Hematopoietic multipotent progenitor cell treated with erythropoietin and hydrocortisone succinate and interleukin-3 and kit ligand, for 4 days (in vitro differentiated cells): ENCODE measurements at regions not wholly inside any gene's neighbourhood (a gene's known extent, or its start where the extent isn't known, plus 50 kb on each side); places are given as distances from the start of the nearest gene placed in this dataset.

Source experiments
- DNase-seq: peaks from one replicate; pipeline ENCODE4 v3.0.0-alpha.2; 2015

DNA sequence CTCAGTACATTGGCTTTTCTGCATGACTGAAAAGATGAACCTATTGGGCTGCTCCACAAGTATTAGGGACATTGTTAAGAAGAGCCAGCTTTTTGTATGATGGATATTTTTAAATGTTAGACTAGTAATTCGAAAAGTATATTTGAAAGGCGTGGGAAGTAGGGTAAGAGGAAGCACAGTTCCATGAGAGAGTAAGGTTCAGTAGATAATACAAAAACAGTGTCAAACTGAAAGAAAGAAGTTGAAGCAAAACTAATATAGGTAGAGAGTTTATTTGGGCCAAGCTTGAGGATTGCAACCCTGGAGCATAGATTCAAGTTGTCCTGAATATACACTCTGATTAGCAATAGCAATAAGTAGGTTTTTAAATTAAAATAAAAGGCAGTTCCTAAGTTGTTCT is 193.9 kb downstream of the RASSF9 start:
- DNase-seq: no peak

DNA sequence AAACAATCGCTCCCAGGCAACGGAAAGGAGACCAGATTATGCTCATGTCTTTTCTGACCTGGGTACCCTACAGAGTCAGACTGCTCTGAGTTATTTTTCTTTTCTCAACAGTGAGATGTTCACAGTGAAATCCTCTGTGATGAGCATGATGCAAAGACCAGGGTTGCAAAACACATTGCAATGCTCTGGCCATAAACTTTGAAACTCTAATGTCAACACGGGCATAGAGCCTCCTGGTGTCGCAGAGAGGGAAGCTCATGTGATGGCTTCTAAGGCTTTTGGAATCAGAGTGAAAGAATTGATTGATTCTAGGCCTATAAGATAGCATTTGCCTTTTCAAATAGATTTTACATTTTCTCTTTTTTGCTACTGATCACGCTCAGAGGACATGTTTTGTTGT is 193.4 kb downstream of the RASSF9 start:
- DNase-seq: peak; percentile 52

DNA sequence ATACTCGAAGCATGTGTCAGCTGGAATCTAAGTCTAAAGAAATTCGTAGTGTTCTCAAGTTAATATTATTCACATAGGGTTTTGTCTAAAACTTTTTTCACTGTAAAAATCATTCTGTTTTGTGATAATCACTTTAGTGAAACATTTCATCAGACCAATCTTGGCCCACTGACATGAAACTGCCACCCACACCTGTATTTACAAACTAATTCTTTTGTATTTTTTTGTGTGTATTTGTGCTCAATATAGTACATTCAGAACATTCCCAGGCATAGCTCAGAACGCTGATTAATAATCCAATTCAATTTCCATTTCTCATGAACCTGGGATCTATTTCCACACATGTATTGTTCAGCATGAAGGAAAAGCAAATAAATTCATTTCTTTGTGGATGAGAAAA is 191.7 kb downstream of the RASSF9 start:
- DNase-seq: no peak

DNA sequence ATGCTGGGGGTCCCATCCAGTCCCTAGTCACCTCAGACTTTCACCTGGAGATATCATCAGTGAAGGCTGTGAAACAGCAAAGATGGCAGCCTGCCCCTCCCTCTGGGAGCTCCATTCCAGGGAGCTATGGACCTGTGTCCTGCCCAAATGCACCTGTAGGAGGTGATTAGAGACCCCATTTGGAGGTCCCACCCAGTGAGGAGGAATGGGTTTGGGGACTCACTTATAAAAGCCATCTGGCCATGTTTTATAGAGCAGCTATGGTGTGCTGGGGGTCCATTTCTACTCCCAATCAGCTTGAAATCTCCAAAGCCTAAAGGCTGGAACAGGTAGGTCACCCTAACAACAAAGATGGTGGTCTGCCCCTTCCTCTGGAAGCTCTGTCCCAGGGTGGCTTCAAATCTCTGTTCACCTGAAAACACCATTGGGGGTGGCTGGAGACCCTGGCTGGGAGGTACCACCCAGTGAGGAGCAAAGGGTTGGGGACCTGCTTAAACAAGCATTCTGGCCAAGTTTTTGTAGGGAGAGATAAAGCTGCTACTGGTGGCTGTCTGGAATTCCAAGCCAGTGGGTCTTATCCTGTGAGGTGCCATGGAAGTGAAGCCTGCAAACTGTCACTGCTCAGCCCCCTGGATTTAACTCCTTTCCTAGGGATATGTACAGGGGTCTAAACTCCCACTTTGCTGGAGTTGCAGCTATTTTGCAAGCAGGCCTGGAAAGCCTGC is 182.3 kb downstream of the RASSF9 start:
- no peak for DNase-seq

DNA sequence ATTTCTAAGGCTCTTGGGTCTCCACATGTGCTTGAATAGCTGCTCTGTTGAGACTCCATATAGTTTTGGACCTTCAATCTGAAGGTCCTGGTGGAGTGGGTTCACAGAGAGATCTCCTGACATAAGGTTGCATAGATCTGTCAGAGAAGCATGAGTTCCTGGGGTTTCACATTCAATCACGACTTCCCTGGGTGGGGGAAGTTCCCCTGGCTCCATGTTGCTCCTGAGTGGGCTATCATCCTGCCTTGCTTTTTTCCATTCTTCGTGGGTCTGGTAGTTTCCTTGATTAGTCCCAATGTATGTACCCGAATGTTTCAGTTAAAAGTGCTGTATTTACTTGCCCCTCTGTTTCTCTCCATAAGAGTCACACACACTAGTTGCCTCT is 181.8 kb downstream of the RASSF9 start:
- no peak for DNase-seq

DNA sequence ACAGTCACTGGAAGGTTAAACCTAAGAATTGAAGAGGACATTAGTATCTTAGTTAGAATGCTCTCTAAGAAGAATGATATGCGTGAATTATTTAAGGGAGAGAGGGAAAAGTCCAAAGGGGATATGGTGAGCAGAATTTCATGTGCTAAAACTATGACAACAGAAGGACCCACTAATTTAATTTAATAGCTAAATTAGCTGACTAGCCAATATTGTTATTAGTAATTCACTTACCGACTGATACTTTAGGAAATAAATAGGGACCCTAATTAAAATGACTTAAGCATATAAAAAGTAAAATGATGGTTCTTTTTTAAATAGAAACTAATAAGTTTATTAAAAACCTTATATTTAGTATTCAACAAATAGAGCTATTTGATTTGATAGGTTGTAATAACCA is 179.6 kb downstream of the RASSF9 start:
- DNase-seq: no peak

DNA sequence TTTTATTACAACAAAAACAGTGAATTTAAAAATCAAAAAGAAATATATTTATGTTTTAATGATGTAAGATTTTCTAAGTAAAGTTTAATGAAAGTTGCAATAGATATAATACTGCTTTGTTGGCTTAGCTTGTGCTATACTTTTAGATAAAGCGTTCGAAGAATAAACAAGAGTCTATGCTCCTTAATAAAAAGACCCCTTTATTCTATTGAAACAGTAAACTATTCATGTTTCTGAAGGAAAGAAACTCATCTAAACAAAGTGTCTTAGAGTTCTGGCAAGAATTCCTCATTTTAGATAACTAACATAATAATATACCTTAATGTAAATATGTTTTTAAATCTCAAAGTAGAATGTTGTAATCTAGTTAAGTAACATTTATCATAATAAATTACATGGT is 179.0 kb downstream of the RASSF9 start:
- no peak for DNase-seq

DNA sequence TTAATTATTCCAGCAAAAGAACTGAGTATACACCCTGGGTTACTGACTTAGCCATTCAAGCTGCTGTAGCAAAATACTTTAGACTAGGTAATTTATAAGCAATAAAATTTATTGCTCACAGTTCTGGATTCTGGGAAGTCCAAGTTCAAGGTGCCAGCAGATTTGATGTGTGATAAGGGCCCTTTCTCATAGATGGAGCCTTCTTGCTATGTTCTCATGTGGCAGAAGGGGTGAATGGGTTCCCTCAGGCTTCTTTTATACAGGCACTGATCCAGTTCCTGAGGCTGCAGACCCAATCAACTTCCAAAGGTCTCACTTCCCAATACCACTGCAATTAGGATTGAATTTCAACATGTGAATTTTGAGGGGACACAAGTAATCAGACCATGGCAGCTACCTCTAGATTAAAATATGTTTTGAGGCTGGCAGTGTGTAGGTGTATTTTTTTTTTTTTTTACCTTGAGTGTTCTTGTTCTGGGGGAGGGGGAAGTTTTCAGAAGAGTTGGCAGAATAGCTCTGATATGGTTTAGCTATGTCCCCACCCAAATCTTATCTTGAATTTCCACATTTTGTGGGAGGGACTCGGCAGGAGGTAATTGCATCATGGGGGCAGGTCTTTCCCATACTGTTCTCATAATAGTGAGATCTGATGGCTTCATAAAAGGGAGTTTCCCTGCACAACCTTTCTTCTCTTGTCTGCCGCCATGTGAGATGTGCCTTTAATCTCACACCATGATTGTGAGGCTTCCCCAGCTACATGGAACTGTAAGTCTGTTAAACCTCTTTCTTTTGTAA is 178.2 kb downstream of the RASSF9 start:
- DNase-seq: peak; percentile 55

DNA sequence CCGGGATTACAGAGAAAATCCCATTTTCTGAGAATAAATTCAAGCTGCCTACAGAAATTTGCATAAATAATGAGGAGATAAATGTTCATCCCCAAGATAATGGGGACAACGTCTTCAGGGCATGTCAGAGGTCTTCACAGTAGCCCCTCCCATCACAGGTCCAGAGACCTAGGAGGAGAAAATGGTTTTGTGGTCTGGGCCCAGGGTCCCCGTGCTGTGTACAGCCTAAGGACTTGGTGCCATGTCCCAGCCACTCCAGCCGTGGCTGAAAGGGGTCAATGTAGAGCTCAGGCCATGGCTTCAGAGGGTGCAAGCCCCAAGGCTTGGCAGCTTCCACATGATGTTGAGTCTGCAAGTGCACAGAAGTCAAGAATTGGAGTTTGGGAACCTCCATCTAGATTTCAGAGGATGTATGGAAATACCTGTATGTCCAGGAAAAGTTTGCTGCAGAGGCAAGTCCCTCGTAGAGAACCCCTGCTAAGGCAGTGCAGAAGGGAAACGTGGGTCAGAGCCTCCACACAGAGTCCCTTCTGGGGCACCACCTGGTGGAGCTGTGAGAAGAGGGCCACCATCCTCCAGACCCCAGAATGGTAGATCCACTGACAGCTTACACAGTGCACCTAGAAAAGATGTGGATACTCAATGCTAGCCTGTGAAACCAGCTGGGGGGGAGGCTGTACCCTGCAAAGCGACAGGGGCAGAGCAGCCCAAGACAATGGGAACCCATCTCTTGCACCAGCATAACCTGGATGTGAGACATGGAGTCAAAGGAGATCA is 176.3 kb downstream of the RASSF9 start:
- no peak for DNase-seq

DNA sequence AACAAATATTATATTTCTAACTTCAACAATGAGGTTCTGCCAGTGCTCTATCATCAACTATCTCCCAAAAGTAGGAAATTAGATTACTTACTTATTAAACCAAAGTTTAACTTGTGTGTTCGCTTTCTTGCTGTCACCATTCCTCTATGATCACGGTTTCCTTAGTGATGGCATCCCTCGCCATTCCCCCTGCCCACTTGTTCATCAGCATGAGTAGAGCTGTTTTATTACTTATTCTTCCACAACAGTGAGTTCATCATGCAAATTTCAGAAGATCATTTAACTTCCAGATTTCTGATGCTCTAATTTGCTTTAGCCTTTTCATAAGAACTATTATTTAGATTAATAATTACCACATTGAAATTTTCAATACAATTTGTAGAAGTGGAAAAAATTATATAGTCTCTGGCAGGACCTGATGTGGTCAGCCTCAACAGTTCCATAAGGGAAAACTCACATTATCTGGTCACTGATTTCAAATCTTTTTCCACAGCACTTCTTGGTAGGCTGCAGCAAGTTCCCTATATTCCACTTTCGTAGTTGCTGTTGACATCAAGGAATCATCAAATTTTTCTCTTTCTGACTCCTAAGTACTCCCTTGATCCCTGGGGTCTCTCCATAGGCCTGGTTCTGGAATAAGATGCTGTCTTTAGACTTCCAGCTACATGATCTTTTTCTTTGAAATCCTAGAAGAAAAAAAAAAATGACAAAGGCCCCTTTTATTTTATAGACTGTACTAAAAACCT is 174.6 kb downstream of the RASSF9 start:
- DNase-seq: no peak

DNA sequence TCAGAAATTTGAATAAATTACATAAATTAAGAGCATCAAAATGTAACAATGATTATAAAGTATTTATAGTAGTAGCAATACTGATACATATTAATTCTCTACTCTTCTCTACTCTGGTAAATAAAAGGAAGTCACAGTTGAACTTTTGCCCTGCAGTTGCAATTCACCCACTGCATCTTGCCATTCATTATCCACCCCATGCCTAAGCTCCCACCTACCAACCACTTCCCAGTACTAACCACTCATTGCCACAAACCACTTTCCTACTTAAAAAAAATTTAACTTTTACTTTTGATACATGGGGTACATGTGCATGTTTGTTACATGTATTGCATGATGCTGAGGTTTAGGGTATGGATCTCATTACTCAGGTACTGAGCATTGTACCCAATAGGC is 174.0 kb downstream of the RASSF9 start:
- DNase-seq: peak; percentile 40

DNA sequence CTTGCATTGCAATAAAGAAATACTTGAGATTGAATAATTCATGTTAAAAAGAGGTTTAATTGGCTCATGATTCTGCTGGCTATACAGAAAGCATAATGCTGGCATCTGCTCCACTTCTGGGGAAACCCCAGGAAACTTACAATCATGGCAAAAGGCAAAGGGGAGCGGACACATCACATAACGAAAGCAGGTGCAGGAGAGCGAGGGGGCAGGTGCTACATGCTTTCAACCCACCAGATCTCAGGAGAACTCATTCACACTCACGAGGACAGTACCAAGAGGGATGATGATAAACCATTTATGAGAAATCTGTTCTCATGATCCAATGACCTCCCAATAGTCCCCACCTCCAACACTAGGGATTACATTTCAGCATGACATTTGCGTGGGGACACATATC is 172.6 kb downstream of the RASSF9 start:
- no peak for DNase-seq

DNA sequence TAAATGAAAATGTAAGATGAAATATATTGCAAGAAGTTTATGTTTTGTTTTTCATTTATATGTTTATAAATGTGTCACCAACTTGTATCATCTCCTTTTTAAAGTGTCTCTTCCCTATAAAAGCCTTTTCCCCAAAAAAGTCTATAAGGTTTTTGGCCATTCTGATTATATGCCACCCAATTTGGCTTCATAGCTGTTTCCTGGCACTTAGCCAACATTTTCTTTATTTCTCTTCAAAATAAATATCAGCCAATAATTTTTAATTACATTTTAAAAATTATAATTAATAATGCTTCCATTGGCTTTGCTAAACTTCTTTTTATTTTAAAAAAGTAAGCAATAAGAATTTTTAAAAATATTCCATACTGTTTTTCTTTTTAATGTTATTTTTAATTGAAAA is 171.8 kb downstream of the RASSF9 start:
- DNase-seq: no peak

DNA sequence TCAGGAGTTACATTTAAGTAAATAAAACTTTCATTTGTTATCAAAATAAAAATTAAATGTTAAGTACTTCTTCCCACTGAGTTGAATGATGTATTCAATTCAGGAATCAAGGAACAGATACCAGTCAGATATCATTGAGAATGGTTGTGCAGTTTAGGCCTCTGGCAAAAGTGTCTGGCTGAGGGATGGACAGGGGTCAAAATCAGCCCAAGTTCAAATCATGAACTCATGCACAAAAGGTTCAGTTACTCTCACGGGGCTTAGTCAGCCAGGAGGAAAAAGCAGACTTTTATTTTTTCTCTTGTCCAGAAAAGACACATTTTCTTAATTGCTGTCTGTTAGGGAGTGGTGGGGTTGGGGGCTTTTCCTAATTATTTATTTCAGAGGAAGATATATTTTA is 166.3 kb downstream of the RASSF9 start:
- no peak for DNase-seq

DNA sequence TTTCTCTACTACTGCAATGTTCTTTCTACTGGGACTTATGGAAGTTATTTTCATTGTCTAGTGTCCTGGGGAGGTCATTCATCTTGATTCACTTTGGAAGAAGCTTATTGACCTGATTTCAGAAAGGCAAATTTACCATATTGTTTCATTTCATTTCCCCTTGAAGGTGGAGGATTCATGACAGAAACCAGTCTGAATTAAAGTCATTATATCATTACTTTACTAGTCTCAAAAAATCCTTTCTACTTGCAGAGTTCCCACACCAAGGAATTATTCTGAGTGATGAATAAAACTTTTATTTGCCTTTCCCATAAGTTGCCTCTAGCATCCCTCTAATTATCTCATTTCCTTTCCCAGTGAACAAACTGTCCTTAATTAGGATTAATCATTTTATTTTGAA is 163.8 kb downstream of the RASSF9 start:
- DNase-seq: no peak

DNA sequence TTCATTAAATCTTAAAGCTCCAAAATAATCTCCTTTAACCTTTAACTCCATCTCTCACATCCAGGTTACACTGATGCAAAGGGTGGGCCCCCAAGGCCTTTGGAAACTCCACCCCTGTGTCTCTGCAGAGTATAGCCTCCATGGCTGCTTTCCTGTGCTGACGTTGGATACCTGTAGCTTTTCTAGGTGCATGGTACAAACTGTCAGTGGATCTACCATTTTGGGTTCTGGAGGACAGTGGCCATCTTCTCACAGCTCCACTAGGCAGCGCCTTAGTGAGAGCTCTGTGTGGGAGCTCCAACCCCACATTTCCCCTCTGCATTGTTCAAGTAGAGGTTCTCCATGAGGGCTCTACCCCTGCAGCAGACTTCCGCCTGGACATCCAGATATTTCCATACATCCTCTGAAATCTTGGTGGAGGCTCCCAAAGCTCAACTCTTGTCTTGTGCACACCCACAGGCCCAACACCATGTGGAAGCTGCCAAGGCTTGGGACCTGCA is 162.2 kb downstream of the RASSF9 start:
- DNase-seq: no peak

DNA sequence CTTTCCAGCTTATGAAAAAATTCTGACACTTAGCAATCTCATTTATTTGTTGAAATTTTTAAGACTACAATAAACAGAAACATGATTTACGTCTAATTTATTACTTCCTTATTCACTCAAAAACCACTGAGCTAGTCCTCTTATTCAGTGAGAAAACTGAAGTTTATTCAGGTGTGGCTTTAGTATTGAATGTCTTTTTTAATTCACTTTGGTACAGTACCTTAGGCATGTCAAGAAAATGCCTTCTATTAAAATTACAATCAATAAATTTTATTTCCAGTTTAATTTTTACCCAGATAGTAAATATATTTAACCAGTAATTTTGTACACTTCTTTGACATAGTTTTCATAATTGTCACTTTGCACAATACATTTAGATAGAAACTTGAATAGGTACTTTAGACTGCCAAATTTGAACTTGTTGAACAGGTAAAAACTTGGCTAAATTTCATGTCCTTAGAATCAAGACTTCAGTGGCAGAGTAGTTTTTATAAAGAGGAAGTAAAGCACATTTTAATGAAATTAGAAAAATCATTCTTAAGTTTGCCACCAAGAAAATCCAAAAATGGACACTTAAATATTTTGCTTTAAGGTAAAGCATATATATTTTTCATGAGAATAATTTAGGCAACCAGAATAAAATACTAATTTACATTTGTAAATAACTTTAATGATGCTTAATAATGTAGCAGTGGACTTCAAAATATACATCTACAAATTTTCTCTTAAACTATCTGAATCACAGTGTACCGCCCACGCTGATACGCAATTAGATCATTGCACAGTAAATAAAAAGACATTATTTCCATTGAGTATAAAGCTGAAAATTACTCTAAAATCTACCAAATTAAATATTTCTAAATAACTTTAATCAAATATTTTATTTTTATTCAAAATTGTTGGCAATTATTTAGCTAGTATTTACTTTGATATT is 159.1 kb downstream of the RASSF9 start:
- DNase-seq: no peak

DNA sequence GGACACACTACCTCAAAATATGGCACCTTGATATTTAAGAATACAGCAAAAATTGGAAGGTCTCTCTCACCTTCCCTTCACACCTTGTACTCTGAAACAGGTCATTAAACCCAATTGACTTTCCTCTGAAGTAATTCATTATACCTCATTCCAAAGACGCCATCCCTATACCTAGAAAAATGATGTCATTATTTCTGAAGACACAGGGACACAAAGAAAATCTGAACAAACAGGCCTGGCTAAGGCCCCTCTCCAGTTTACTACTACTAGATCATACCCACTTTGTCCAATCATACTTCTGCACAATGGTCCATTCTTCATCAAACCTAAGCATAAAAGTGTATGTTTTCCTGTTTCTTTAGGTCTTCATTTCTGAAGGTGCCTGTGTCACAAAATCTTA is 156.9 kb downstream of the RASSF9 start:
- DNase-seq: no peak

DNA sequence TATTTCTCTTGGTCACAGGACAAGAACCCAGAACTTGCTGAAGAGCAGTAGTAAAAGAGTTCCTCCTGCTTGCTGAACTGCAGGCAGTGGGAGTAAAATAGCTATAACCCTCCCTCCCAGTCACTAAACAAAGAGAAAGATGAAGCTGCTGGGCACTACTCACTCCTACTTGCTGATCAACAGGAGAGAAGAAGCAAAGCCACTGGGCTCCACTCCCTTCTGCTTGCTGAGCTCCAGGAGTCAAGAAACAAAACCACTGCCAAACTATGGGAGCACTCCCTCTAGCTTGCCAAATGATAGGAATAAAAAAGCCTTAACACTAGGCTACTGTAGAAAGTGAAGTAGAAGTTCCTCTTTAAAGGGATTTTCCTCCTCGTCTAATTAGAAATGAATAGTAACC is 155.3 kb downstream of the RASSF9 start:
- no peak for DNase-seq

DNA sequence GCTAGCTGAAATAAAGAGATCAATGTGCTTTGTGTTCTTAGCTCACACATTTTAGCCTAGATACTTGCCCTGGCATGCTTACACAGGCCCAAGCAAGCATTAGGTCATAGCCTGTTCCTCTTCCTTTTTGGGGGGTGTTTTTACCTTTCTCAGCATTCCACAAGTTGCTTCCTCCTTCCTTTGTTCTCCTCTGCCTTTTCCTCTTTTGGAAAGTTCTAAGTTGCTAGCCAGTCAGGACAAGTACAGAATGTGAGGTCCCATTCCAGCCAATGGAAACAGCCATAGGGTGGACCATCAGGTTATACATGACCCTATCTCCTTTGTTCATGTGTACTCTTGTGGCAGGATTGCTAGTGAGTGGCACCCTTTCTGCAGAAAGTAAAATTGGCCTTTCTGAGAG is 154.9 kb downstream of the RASSF9 start:
- no peak for DNase-seq

DNA sequence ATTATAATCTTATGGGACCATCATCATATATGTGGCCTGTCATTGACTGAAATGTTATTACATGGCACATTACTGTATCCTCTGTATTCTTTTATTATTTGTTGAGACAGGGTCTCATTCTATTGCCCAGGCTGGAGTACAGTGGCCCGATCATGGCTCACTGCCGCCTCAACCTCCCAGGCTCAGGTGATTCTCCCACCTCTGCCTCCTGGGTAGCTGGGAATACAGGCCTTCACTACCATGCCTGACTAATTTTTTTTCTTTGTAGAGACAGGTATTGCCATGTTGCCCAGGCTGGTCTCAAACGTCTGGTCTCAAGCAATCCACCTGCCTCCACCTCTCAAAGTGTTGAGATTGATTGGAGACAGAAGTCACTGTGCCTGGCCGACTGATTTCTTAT is 153.2 kb downstream of the RASSF9 start:
- DNase-seq: no peak

DNA sequence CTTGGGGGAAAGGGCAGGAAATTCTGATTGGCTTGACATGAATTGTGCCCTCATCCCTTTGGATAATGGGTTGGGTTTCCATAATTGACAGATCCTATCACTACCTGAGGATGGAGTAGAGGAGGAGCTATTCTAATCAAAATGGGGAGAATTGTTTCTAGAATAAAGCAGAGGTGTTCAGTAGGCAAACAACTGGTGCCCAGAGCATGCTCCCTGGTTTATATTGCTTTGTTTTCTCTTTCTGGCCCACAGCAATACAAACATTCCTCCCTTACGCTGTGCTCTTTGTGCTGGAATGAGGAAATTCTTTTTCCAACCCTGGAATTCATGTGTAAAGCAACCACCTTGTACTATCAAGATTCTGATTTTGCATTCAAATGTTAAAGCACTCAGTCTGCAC is 147.4 kb downstream of the RASSF9 start:
- DNase-seq: no peak
